Right lung (tissue), 2 donors: ENCODE measurements at regions not wholly inside any gene's neighbourhood (a gene's known extent, or its start where the extent isn't known, plus 50 kb on each side); places are given as distances from the start of the nearest gene placed in this dataset.
"Not testable (repeated sequence)": the region's sequence is repeated elsewhere in the genome, so short reads cannot be mapped to it uniquely, and the experiment has no call there.

Experiments
- DNase-seq, 2 donors: peaks; one replicate each; pipeline ENCODE4 v3.0.0-alpha.2; 2013

GRCh38 chr12:19988459-19988873 lies 379.9 kb upstream of the PDE3A start:
- DNase-seq = peak; percentile 12 to 13

GRCh38 chr12:19988948-19989347 lies 379.4 kb upstream of the PDE3A start:
- DNase-seq = no peak

DNA sequence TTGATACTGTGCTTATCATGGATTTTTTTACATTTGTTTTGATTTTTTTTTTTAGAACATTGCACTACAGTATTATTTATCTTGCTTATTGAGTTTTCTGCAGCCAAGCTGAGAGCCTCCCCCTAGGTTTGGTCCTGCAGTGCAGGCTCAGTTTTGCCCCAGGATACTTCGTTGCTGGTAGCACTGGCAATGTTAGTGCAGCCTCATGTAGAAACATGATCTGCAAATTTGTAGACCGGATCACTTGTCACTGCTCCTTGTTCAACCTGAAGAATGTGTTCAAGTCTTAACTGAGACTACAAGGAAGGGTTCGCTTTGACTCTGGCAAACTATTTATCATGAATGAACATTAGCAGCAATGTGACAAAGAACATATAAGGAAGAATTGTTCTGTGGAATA lies 377.2 kb upstream of the PDE3A start:
- no peak for DNase-seq

DNA sequence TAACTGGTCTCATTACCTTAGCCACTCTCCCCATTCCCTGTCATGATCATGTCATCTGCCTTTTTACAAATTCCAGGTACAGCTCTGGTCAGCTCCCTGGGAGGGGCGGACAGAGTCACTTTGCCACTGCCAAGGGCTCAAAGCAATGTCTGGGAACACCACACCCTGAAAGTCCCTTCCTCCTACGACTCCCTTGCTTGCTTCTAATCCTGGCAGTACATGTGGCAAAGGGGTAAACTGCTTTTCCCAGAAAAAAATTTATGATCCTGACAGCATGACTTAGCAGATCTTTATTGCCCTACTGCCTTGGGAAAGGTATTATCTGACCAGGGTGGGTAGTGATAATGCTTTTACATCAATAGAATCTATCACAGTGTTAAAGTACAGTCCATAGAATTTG lies 376.0 kb upstream of the PDE3A start:
- DNase-seq = no peak

DNA sequence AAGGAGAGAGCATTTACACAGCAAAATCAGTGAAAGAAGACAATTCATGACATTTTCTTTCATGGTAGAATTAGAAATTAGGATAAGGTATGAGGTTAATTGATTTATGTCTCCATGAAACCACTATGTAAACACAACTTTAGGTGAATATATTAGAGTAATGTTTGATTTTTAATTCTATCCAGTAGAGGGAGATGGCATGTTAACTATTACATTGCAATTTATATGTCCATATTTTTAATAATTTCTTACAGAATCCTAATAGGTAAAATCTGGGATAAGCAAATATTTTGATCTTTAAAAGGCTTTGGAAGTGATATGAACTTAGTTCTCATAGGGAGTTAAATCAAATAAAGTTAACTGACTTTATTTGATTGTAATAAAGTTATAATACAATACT lies 373.4 kb upstream of the PDE3A start:
- DNase-seq = no peak

GRCh38 chr12:19997656-19998400 lies 370.5 kb upstream of the PDE3A start:
- no peak for DNase-seq

- DNase-seq = no peak
Measured at GRCh38 chr12:19998411-19998810, 369.9 kb upstream of the PDE3A start.

DNA sequence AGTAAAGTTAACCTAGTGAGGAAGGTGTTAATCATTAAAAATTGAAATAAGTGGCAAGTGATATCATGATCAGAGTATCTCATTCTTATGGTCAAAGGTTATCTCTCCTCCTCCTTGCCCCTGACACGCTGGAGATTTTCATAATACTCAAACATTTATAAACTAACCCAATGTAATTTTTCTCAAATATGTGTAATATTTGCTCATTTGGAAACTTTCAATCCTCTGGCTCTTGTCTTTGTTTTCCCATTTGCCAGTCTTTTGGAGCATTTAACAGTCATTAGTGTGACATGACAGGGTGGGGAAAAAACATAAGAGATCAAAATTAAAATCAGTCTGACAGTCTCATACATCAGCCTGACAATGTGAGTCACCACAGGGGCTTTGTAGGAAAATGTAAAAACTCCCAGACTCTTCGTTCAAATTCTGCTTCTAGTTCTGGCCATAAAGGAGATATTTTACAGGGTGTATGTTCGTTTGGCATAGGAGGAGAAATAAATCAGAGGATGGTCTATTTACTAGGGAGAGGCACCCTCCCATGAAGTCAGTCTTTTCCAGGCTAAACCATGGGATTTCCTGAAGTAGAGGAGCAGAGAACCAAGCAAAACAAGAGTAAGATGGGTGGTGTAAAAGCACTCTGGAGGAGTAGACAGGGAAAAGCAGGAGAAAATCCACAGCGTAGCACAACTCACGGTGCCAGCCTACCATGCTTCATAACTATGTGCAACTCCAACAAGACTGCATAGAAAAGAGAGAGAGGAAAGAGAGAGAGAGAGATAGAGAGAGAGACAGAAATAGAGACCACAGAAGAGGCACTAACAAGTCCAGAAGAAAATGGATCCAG lies 369.2 kb upstream of the PDE3A start:
- DNase-seq = no peak

- no peak for DNase-seq
Measured at GRCh38 chr12:19999805-20000138, 368.6 kb upstream of the PDE3A start.

GRCh38 chr12:20000229-20000849 lies 368.0 kb upstream of the PDE3A start:
- DNase-seq = no peak

DNA sequence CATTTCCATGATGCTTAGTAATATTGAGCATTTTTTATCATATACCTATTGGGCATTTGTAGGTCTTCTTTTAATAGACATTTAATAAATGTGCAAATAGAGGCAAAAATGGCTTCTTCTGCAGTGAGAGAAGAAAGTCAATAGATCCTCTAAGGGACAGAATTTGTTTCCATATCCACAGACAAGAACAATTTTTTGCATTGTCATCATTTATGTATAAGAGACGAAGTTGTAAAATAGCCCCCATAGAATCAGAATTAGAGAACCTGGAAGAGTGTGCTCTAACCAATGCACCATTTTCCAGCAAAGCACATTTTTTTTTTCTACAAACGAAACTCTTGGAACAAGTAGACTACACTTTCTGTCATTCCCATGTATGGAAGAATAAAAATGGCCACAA lies 365.1 kb upstream of the PDE3A start:
- no peak for DNase-seq

- DNase-seq = no peak
Measured at GRCh38 chr12:20004952-20005351, 363.4 kb upstream of the PDE3A start.

GRCh38 chr12:20006871-20007730 lies 361.2 kb upstream of the PDE3A start:
- DNase-seq = no peak

DNA sequence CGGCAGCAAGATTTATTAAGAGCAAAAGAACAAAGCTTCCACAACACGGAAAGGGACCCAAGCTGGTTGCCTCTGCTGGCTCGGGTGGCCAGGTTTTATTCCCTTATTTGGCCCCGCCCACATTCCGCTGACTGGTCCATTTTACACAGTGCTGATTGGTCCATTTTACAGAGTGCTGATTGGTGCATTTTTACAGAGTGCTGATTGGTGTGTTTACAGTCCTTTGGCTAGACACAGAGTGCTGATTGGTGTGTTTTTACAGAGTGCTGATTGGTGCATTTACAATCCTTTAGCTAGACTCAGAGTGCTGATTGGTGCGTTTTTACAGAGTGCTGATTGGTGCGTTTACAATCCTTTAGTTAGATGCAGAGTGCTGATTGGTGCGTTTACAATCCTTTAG lies 358.4 kb upstream of the PDE3A start:
- not testable (repeated sequence) for DNase-seq

- peak in 1 of 2 donors; percentile 21 for DNase-seq
Measured at GRCh38 chr12:20011200-20011599, 357.1 kb upstream of the PDE3A start.

GRCh38 chr12:20017802-20018201 lies 350.5 kb upstream of the PDE3A start:
- no peak for DNase-seq

- DNase-seq = no peak
Measured at GRCh38 chr12:20018406-20018805, 349.9 kb upstream of the PDE3A start.

- DNase-seq = peak; percentile 31 to 56
Measured at GRCh38 chr12:20024194-20024593, 344.1 kb upstream of the PDE3A start.

- DNase-seq = no peak
Measured at GRCh38 chr12:20028033-20028432, 340.3 kb upstream of the PDE3A start.

- no peak for DNase-seq
Measured at GRCh38 chr12:20030826-20031225, 337.5 kb upstream of the PDE3A start.

- no peak for DNase-seq
Measured at GRCh38 chr12:20039562-20039961, 328.8 kb upstream of the PDE3A start.

DNA sequence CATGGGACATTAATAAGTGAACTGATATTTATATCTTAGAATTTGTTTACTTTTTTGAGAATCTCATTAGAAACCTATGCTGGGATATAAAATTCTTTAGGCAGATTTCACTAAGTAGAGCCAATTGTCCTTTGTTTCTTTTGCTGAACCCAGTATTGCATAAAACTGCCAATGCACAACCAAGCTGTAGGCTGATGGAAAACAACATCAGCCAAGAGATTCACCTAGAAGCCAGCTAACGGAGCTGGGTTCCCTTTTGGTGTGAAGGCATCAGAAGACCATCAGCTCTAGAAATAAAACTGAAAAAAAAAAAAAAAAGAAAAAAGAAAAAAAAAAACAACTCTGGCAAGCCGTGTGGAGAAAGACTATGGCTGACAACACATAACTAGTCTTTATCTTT lies 328.2 kb upstream of the PDE3A start:
- no peak for DNase-seq
